HG03558 (cell line): ENCODE measurements at regions not wholly inside any gene's neighbourhood (a gene's known extent, or its start where the extent isn't known, plus 50 kb on each side); places are given as distances from the start of the nearest gene placed in this dataset.

ENCODE experiments used
- ATAC-seq: cut with Tn5 transposase; IDR thresholded peaks from one replicate; pipeline ENCODE4 v1.9.1; 2021; ENCODE audit warnings: moderate number of reproducible peaks; ENCODE audit not compliant: unreplicated experiment; ENCODE audit errors: extremely low read depth

- ATAC-seq = no peak
Measured at GRCh38 chr5:12330381-12330780, 426.1 kb upstream of the CTNND2 start.

- no peak for ATAC-seq
Measured at GRCh38 chr5:12323637-12324229, 419.5 kb upstream of the CTNND2 start.

GRCh38 chr5:12322042-12322441 lies 417.8 kb upstream of the CTNND2 start:
- no peak for ATAC-seq

GRCh38 chr5:12320331-12320730 lies 416.1 kb upstream of the CTNND2 start:
- no peak for ATAC-seq

- ATAC-seq = no peak
Measured at GRCh38 chr5:12316812-12317211, 412.6 kb upstream of the CTNND2 start.

- ATAC-seq = no peak
Measured at GRCh38 chr5:12315461-12315860, 411.2 kb upstream of the CTNND2 start.

GRCh38 chr5:12313602-12314001 lies 409.4 kb upstream of the CTNND2 start:
- ATAC-seq = peak; percentile 37

GRCh38 chr5:12312343-12312742 lies 408.1 kb upstream of the CTNND2 start:
- ATAC-seq = no peak

- no peak for ATAC-seq
Measured at GRCh38 chr5:12294151-12294550, 389.9 kb upstream of the CTNND2 start.

GRCh38 chr5:12292610-12293204 lies 388.5 kb upstream of the CTNND2 start:
- no peak for ATAC-seq

GRCh38 chr5:12284604-12285003 lies 380.4 kb upstream of the CTNND2 start:
- no peak for ATAC-seq

GRCh38 chr5:12277504-12278192 lies 373.4 kb upstream of the CTNND2 start:
- ATAC-seq = peak; percentile 83

GRCh38 chr5:12274236-12274635 lies 370.0 kb upstream of the CTNND2 start:
- no peak for ATAC-seq

GRCh38 chr5:12272389-12272788 lies 368.1 kb upstream of the CTNND2 start:
- no peak for ATAC-seq

- no peak for ATAC-seq
Measured at GRCh38 chr5:12270914-12271313, 366.7 kb upstream of the CTNND2 start.

- ATAC-seq = no peak
Measured at GRCh38 chr5:12269164-12269563, 364.9 kb upstream of the CTNND2 start.

GRCh38 chr5:12258549-12258948 lies 354.3 kb upstream of the CTNND2 start:
- no peak for ATAC-seq

GRCh38 chr5:12250454-12250853 lies 346.2 kb upstream of the CTNND2 start:
- ATAC-seq = no peak

GRCh38 chr5:12248831-12249230 lies 344.6 kb upstream of the CTNND2 start:
- ATAC-seq = no peak

GRCh38 chr5:12246036-12246435 lies 341.8 kb upstream of the CTNND2 start:
- ATAC-seq = no peak

GRCh38 chr5:12245429-12245828 lies 341.2 kb upstream of the CTNND2 start:
- ATAC-seq = no peak
